ENCODE measurements at regions not wholly inside any gene's neighbourhood (a gene's known extent, or its start where the extent isn't known, plus 50 kb on each side); places are given as distances from the start of the nearest gene placed in this dataset.
"Not testable (repeated sequence)": the region's sequence is repeated elsewhere in the genome, so short reads cannot be mapped to it uniquely, and the experiment has no call there.

GRCh38 chrX:26581091-26581490 lies 365.1 kb downstream of the MAGEB5 start:
- DNase-seq, result no peak

GRCh38 chrX:26580021-26580420 lies 364.1 kb downstream of the MAGEB5 start:
- no peak for DNase-seq

DNA sequence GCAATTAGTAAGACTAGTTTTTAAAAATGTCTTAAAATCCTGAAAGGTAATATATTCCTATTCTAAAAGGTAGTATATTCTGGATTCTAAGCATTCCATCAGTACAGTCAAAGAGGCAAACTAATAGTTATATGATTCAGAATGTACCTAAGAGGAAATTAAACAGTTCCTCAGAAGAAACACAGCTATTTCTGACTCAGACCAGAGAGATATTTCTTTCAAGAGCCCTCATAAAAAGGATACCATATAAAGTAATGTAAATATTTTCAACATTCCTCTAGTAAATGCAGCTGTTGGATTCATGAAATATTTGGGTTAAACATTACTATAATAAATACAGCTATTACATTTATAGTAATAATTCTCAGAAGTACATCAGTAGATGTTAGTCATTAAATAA lies 358.3 kb downstream of the MAGEB5 start:
- DNase-seq, result no peak

DNA sequence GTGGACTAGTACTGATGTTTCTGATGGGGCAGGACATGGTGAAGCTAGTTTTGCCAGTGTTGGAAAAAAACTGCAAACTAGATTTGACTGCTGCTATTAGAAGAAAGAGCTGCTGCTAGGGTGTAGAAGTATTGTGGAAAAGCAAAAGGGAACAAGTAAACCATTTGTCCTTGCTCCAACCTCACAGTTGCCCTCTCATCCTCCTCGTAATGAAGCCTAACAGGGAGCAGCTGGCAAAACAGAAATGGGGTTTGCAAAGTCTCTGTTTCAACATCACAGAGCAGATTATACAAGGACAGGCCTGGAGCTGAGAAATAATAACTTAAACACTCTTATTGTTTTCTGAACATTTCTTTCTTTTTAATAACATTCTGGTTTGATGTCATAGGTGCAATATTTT lies 346.2 kb downstream of the MAGEB5 start:
- DNase-seq, result no peak

- DNase-seq, result no peak
Measured at GRCh38 chrX:26559855-26560254, 343.9 kb downstream of the MAGEB5 start.

GRCh38 chrX:26558719-26559386 lies 342.9 kb downstream of the MAGEB5 start:
- DNase-seq, result no peak

DNA sequence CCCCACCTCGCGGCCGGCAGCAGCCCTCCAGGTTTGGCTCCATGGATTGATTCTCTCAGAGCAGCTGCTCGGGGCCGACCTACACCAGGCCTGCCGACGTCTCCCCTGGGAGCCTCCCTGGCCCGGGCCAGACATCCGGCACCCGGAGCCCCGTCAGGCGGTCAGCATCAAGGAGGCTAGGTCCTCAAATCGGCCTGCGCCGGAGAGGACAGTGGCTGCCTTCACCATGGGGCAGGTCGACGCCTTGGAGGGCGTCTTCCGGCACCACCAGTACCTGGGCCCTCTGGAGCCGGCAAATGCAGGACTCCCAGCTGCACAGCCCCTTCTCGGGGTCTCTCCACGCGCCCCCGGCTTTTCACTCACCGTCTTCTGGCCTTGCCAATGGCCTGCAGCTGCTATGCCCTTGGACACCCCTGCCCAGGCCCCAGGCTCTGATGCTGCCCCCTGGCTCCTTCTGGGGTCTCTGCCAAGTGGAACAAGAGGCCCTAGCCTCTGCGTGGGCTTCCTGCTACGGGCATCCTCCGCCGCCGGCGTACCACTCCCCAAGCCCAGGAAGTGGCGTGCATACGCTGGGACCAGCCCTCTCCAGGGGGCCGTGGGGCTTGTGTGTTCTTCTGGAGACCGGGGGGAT lies 341.8 kb downstream of the MAGEB5 start:
- DNase-seq, result no peak

- DNase-seq, result not testable (repeated sequence)
Measured at GRCh38 chrX:26525768-26526167, 309.8 kb downstream of the MAGEB5 start.

DNA sequence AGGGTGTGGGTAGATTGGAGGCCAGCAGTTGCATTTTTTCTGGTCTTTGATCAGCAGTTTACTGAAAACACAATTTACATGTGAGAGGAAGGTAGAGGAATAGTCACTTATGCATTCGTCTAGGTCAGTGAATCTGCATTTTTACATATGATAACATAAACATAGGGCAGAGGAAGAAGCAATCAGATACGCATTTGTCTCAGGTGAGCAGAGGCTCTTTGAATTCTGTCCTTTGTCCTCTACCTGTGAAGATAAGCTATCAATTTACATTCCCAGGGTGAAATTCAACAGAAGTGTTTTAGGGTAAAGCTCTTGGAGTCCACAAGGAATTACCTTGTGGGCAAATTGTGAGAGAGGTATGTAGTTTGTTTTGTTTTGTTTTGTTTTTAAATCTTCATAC lies 306.5 kb downstream of the MAGEB5 start:
- DNase-seq, result no peak

GRCh38 chrX:26511589-26512363 lies 295.8 kb downstream of the MAGEB5 start:
- DNase-seq, result no peak

DNA sequence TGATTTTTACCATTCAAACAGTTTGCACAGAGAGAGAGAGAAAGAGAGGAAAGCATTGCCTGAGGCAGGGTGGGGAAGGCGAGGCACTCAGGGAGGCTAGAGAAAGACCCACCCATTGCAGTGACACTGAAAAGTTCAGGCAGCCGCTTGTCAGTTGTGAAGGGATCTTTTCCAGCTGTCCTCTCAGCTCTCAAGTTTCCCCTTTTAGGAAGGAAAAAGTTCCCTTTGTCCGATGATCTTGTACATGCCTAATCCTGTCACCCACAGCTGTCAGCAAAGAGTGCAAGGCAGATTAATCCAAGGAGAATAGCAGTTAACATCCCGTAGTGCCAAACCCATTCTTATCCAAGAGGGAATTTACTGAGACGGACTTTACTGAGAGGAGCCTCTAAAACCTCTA lies 255.0 kb downstream of the MAGEB5 start:
- DNase-seq, result no peak

DNA sequence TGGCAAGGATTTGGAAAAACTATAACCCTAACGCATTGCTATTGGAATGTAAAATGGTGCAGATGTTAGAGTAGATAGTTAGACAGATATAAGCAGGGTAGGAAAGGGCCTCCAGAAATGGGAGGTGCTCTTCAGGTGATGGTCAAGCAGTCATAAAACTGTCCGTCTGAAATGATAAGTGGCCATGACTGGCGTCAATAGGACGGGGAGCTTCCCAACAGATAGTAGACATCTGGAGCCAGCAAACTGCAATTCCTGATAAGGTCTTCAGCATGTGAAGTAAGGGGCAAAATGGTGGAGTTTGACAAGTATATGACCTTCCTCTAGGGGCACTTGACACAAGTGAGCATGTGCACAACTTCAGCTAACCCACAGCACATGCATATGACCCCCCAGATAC lies 250.4 kb downstream of the MAGEB5 start:
- no peak for DNase-seq

DNA sequence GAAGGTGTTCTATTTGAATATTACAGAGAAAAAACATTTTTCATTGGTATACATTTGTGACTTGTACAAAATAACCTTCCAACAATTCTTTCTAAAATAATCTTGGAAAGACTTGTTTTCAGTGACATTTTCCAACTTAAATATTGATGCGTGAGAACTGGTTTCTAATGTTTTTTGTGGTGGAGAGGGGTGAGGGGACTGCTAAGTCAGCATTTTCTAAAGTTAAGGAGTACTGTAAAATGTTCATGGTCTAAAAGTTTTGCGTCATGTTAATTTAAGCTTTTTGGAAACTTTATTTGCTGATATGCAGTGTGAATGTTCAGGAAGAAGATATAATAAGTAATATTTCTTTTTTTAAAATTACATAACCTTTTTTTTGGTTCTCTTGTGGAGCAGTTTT lies 229.3 kb downstream of the MAGEB5 start:
- DNase-seq, result no peak

GRCh38 chrX:26444417-26444816 lies 228.4 kb downstream of the MAGEB5 start:
- DNase-seq, result not testable (repeated sequence)

DNA sequence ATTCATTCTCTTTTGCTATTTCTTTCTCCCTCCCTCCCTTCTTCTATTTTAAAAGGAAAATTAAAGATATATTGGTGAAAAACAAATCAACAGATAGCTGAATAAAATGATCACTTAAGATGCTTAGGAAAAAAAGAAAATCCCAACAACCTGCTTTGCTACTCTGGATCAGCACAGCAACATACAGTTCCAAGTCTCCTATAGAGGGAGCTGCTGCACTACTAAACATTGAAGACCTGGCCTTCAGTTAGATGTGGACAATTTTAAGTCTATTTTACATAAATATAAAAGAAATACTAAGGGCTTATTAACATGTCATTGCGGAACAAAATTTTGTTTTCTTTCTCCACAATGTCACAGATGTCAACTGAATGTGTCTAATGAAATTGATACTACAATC lies 226.4 kb downstream of the MAGEB5 start:
- DNase-seq, result no peak

GRCh38 chrX:26414534-26414933 lies 198.6 kb downstream of the MAGEB5 start:
- no peak for DNase-seq

GRCh38 chrX:26411045-26411444 lies 195.1 kb downstream of the MAGEB5 start:
- DNase-seq, result no peak

DNA sequence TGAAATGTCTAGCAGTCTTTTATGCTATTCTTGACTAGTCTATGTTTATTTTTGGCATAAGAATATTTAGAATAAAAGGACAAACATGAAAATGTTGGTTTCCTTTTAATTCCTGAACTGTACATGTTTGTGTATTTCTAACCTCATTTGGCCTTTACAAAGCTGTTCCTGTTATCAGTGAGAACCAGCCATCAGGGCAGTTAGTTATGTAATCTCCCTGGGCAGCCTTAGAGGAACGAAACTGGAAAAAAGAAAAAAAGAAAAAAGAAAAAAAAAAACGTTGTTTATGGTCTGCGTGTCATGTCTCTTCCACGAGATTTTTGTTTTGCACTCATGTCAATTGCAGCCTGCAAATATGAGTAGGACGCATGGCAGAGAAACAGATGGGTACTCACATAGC lies 193.7 kb downstream of the MAGEB5 start:
- no peak for DNase-seq

GRCh38 chrX:26387906-26388305 lies 171.9 kb downstream of the MAGEB5 start:
- no peak for DNase-seq

- no peak for DNase-seq
Measured at GRCh38 chrX:26376037-26376708, 160.2 kb downstream of the MAGEB5 start.

GRCh38 chrX:26375346-26375745 lies 159.4 kb downstream of the MAGEB5 start:
- no peak for DNase-seq

GRCh38 chrX:26373829-26374228 lies 157.9 kb downstream of the MAGEB5 start:
- no peak for DNase-seq

- no peak for DNase-seq
Measured at GRCh38 chrX:26352891-26353430, 137.0 kb downstream of the MAGEB5 start.
